Keratinocyte (primary cell): ENCODE measurements at regions not wholly inside any gene's neighbourhood (a gene's known extent, or its start where the extent isn't known, plus 50 kb on each side); places are given as distances from the start of the nearest gene placed in this dataset.

Experiments
- EZH2 ChIP-seq: IDR thresholded peaks from one replicate; pipeline ENCODE4 v1.6.1; 2012; ENCODE audit warnings: inconsistent platforms, mild to moderate bottlenecking, low read length, moderate library complexity
- TF ChIP-seq, protein P1 (sequence below), 3 experiments: IDR thresholded peaks in 1 of 3; conservative IDR thresholded peaks in 1 of 3; optimal IDR thresholded peaks in 1 of 3; 2 replicates in 2 of 3; 3 replicates in 1 of 3; pipeline versions ENCODE3 to v1.5.1; 2011; ENCODE audit warnings: low read length in 3 of 3, mild to moderate bottlenecking in 3 of 3, moderate library complexity in 2 of 3, control low read depth in 1 of 3, inconsistent platforms in 1 of 3; ENCODE audit not compliant: insufficient read depth in 2 of 3; ENCODE audit errors: extremely low read depth in 1 of 3

DNA sequence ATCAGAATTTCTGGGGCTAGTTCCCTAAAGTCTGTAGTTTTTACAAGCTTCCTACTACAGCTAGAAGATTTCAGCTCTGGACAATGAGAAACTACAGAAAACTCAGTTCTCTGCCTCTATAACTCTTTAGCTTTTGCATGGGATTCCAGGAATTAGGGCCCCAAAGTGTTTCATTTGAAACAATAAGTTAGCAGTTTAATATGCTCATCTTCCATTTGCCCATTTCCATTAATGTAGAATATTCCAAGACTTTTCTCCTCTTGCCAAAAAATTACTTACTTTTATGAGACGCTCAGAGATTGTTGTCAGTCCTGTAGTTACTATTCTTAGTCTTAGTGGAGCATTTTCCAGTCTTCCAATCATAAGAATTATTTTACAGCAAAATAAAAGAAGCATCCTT lies 719.9 kb downstream of the ADGRL2 start:
- no peak for TF ChIP-seq EZH2
- TF ChIP-seq, protein P1, sequence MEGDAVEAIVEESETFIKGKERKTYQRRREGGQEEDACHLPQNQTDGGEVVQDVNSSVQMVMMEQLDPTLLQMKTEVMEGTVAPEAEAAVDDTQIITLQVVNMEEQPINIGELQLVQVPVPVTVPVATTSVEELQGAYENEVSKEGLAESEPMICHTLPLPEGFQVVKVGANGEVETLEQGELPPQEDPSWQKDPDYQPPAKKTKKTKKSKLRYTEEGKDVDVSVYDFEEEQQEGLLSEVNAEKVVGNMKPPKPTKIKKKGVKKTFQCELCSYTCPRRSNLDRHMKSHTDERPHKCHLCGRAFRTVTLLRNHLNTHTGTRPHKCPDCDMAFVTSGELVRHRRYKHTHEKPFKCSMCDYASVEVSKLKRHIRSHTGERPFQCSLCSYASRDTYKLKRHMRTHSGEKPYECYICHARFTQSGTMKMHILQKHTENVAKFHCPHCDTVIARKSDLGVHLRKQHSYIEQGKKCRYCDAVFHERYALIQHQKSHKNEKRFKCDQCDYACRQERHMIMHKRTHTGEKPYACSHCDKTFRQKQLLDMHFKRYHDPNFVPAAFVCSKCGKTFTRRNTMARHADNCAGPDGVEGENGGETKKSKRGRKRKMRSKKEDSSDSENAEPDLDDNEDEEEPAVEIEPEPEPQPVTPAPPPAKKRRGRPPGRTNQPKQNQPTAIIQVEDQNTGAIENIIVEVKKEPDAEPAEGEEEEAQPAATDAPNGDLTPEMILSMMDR (optimal IDR thresholded peaks at IDR 0.05 in 1 of 3, IDR thresholded peaks at IDR 0.05 in 1 of 3, conservative IDR thresholded peaks at IDR 0.05 in 1 of 3; ENCODE audit: extremely low read depth in 1 of 3, insufficient read depth in 2 of 3, low read length in 3 of 3): no peak
